ENCODE measurements at regions not wholly inside any gene's neighbourhood (a gene's known extent, or its start where the extent isn't known, plus 50 kb on each side); places are given as distances from the start of the nearest gene placed in this dataset.

DNA sequence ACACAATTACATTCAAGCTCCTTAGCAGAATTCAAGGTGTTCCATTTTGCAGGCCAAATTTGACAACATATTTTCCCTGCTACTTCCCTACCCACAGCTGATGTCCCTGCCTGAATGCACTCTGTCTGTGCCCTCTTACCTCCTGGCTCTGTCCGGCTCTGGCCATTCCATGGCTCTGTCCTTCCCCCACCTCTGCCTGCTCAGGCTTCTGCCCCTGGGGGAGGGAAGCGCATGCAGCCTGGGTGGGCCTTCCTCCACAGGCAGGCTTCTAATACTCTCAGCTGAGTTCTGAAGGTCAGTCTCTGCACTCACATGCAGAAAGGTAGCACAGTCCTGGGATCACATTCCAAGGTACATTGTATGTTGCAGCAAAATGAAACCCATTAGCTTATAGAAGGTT lies 113.6 kb upstream of the CACNA2D3 start:
- dilution Hi-C loops (cut with MboI; ENCODE audit: extremely low pct_ligation_motif_present, low sequenced_read_pairs) = no loop called here
- no peaks in the 10 kb centered on the region for H3K4me1 ChIP-seq (ENCODE audit: control insufficient read depth, extremely low read depth, insufficient read depth, low read length)
- no peak overlapping the region for H3K4me2 ChIP-seq (ENCODE audit: control insufficient read depth, extremely low read depth, insufficient read depth, low read depth, low read length)
- H3K9me3 ChIP-seq (ENCODE audit: control insufficient read depth, low read depth, low read length) = no peaks in the 10 kb centered on the region
- no peak overlapping the region for H3K4me3 ChIP-seq (ENCODE audit: control insufficient read depth in 2 of 3, extremely low read depth in 1 of 3, insufficient read depth in 2 of 3, low read depth in 1 of 3, low read length in 3 of 3)
- no peak overlapping the region for H2AFZ ChIP-seq (ENCODE audit: control insufficient read depth, low read length)
- H3K27ac ChIP-seq (ENCODE audit: control insufficient read depth, insufficient read depth, low read length) = no peak overlapping the region
- H3K79me2 ChIP-seq (ENCODE audit: control insufficient read depth, insufficient read depth, low read length) = no peaks in the 10 kb centered on the region
- H3K27me3 ChIP-seq (ENCODE audit: control insufficient read depth, extremely low read depth, insufficient read depth, low read length) = no peaks in the 10 kb centered on the region
- FAIRE-seq (no peak), DNase-seq (ENCODE audit: low read depth, low spot score) (no peak)
- H4K20me1 ChIP-seq (ENCODE audit: control insufficient read depth, extremely low read depth, insufficient read depth, low read length) = no peaks in the 10 kb centered on the region
- TF ChIP-seq, protein P1, sequence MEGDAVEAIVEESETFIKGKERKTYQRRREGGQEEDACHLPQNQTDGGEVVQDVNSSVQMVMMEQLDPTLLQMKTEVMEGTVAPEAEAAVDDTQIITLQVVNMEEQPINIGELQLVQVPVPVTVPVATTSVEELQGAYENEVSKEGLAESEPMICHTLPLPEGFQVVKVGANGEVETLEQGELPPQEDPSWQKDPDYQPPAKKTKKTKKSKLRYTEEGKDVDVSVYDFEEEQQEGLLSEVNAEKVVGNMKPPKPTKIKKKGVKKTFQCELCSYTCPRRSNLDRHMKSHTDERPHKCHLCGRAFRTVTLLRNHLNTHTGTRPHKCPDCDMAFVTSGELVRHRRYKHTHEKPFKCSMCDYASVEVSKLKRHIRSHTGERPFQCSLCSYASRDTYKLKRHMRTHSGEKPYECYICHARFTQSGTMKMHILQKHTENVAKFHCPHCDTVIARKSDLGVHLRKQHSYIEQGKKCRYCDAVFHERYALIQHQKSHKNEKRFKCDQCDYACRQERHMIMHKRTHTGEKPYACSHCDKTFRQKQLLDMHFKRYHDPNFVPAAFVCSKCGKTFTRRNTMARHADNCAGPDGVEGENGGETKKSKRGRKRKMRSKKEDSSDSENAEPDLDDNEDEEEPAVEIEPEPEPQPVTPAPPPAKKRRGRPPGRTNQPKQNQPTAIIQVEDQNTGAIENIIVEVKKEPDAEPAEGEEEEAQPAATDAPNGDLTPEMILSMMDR (optimal IDR thresholded peaks at IDR 0.05 in 1 of 3, IDR thresholded peaks at IDR 0.05 in 1 of 3, conservative IDR thresholded peaks at IDR 0.05 in 1 of 3; ENCODE audit: extremely low read depth in 1 of 3, insufficient read depth in 2 of 3, low read length in 3 of 3) = no peak
- TF ChIP-seq EZH2 (IDR thresholded peaks at IDR 0.05; ENCODE audit: low read length) = no peak
- H3K9me1 ChIP-seq (ENCODE audit: control insufficient read depth, extremely low read depth, insufficient read depth, low read length) = no peaks in the 10 kb centered on the region
- H3K9ac ChIP-seq (ENCODE audit: control insufficient read depth, extremely low read depth, insufficient read depth, low read length) = no peak overlapping the region
- no peaks in the 10 kb centered on the region for H3K36me3 ChIP-seq (ENCODE audit: control insufficient read depth in 2 of 2, extremely low read depth in 1 of 2, insufficient read depth in 2 of 2, low read length in 2 of 2)

DNA sequence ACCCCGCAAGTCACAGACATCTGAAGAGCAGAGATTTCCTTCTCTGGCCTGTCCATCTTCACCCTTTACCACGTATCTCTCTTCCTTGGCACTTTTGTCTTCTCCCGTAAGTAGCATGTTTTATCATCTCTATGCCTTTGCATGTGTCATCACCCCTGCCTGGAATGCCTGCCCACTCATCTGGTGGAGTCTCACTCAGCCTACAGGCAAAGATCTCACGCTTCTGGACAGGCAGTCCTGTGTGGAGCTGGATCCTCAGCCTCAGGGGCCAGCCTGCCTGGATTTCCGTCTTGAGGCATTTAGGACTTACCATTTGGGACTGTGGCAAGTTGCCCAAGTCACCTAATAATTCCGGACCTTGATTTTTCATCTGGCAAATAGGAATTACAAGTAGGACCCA lies 114.3 kb upstream of the CACNA2D3 start:
- no peak for FAIRE-seq
- Histone ChIP-seq H3K27me3 (ENCODE audit: control insufficient read depth, extremely low read depth, insufficient read depth, low read length) (no peaks in the 10 kb centered on the region), H3K27ac (ENCODE audit: control insufficient read depth, insufficient read depth, low read length) (no peak overlapping the region), H3K4me2 (ENCODE audit: control insufficient read depth, extremely low read depth, insufficient read depth, low read depth, low read length) (no peak overlapping the region), H4K20me1 (ENCODE audit: control insufficient read depth, extremely low read depth, insufficient read depth, low read length) (no peaks in the 10 kb centered on the region), H3K79me2 (ENCODE audit: control insufficient read depth, insufficient read depth, low read length) (no peaks in the 10 kb centered on the region), H3K9me1 (ENCODE audit: control insufficient read depth, extremely low read depth, insufficient read depth, low read length) (no peaks in the 10 kb centered on the region), H3K36me3 (ENCODE audit: control insufficient read depth in 2 of 2, extremely low read depth in 1 of 2, insufficient read depth in 2 of 2, low read length in 2 of 2) (no peaks in the 10 kb centered on the region), H3K4me1 (ENCODE audit: control insufficient read depth, extremely low read depth, insufficient read depth, low read length) (no peaks in the 10 kb centered on the region), H3K9me3 (ENCODE audit: control insufficient read depth, low read depth, low read length) (no peaks in the 10 kb centered on the region), H3K9ac (ENCODE audit: control insufficient read depth, extremely low read depth, insufficient read depth, low read length) (no peak overlapping the region), H3K4me3 (ENCODE audit: control insufficient read depth in 2 of 3, extremely low read depth in 1 of 3, insufficient read depth in 2 of 3, low read depth in 1 of 3, low read length in 3 of 3) (no peak overlapping the region), H2AFZ (ENCODE audit: control insufficient read depth, low read length) (no peak overlapping the region)
- no peak for TF ChIP-seq EZH2 (IDR thresholded peaks at IDR 0.05; ENCODE audit: low read length)
- TF ChIP-seq, protein P1 (optimal IDR thresholded peaks at IDR 0.05 in 1 of 3, IDR thresholded peaks at IDR 0.05 in 1 of 3, conservative IDR thresholded peaks at IDR 0.05 in 1 of 3; ENCODE audit: extremely low read depth in 1 of 3, insufficient read depth in 2 of 3, low read length in 3 of 3) = no peak
- dilution Hi-C loops (cut with MboI; ENCODE audit: extremely low pct_ligation_motif_present, low sequenced_read_pairs) = no loop called here
- no peak for DNase-seq (ENCODE audit: low read depth, low spot score)
